Ramos (cell line): ENCODE measurements at regions not wholly inside any gene's neighbourhood (a gene's known extent, or its start where the extent isn't known, plus 50 kb on each side); places are given as distances from the start of the nearest gene placed in this dataset.

ENCODE experiments used
- in situ Hi-C: fragments of 300-500 bp; cut with MboI; formaldehyde crosslinking; loops from one replicate; pipeline ENCODE4 v1.14.3; 2022; ENCODE audit warnings: low sequenced_read_pairs; ENCODE audit not compliant: unreplicated experiment

- in situ Hi-C loops: no loop called here
These were observed 378.7 kb downstream of the LMO4 start for GRCh38 chr1:87707411-87707810.

DNA sequence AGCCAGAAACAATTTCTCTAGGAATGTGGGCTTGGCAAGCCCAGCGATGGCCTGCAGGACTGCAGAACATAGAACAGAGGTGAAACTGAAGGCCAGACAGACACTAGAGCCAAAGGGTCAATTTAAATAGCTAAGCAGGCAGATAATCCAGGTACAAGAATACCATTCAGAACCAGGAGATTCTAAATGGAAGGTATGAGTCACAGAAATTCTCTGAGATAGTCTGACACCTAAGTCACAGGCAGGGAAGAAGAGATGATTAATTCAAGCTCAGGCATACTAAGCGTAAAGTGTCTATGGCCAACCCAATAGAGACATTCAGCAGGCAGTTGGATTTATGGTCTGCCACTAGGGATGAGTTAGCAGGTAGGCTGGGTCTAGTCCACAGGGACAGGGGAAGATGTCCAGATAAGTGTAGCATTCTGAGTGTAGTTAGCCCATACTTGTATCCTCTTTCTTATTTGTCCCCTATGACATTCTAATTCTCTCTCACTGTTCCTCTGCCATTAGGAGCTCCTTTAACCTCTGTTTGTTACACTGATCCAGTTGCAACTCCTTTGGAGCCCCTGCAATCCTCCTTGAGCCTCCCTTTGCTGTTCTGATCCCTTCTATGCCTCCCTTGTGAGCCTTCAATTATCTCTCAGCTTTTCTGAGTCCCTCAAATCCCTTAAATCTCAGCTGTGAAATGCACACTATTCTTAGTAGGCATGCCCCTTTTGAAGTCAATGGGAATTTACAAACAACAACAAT lies 383.8 kb downstream of the LMO4 start:
- in situ Hi-C loops: no loop called here

- in situ Hi-C loops: no loop called here
These were observed 385.6 kb downstream of the LMO4 start for GRCh38 chr1:87714278-87714677.

DNA sequence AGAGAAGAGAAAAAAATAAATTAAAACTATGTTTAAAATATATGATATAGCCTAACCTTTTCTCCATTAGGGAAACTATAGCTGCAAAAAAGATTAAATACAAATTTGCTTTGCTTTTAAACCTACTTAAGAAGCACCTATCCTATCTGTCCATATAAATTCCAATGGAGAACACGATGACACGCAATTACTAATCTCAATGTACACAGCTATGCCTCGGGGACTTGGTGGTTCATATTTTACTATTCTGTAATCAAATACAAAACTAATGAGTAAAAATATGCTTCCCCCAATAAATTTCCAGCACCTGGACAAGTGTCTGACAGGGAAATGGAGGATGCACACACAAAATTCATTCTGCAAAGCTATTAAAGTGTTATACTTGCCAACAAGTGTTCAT lies 386.4 kb downstream of the LMO4 start:
- in situ Hi-C loops: no loop called here

DNA sequence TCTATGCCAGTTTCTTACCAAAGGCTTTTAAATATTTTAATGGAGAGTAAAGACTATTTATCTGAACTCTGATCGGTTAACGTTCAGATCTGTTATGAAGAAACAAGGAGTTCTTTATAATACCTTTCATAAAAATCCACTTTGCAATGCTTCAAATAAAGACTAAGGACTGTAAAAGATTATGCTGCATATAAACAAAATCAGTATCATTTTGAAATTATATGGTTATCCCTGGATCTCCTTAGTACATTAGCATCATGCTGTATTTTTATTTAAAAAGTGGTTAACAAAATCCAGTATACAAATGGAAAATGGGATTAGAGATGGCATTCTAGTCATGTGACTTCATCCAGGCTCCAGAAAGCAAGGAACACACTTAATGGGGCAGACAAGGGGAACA lies 386.8 kb downstream of the LMO4 start:
- in situ Hi-C loops: no loop called here

GRCh38 chr1:87717157-87717670 lies 388.5 kb downstream of the LMO4 start:
- in situ Hi-C loops: no loop called here

- in situ Hi-C loops: no loop called here
These were observed 389.7 kb downstream of the LMO4 start for GRCh38 chr1:87718241-87718950.

DNA sequence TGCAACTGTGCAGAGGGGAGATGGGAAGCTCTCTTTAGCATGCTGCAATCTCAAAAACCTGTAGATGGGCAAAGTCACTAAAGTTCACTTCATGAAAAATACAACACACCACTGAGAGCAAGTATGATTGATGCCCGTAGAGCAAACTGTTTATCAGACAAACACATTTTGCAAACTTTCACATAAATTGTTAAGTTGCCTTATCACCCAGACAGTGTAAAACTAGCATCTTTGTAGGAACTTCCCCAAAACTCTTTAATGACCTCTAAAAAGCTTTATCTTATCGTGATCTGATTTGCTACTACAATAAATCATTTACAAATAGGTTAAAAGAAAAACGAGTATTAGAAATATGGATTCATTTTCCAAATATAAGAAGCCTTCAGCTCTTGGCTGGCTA lies 391.0 kb downstream of the LMO4 start:
- in situ Hi-C loops: no loop called here

DNA sequence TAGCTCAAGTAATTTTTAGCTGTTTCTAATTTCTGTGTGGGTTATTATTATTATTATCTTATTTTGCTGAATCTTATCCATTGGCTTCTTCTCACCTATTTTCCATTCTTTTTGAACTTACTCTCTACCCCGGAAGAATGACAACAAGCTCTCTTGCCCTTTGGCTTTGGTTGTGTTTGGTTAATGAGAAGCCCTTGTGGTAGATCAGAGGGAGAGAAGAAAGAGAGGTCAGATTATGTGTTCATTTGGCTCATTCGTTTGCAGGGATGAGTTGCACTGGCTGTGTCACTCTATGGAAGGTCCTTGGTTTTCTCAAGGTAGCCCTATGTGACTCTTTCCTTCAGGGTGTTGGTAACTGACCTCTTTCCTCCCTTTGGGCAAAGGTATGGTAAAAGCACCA lies 391.9 kb downstream of the LMO4 start:
- in situ Hi-C loops: no loop called here

DNA sequence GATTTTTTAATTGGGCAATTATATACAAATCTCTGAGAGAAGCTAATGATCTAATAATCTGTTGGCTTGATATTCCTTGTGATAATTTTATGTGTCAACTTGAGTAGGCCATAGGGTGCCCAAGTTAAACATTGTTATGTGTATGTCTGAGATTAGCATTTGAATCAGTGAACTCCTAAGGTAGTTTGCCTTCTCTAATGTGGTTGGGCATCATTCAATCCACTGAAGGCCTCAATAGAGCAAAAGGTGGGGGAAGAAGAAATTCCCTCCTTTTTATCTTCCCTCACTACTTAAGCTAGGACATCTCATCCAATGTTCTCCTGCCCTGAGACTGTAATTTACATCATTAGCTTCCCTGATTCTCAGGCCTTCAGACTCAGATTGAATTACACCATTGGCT lies 394.5 kb downstream of the LMO4 start:
- in situ Hi-C loops: no loop called here

DNA sequence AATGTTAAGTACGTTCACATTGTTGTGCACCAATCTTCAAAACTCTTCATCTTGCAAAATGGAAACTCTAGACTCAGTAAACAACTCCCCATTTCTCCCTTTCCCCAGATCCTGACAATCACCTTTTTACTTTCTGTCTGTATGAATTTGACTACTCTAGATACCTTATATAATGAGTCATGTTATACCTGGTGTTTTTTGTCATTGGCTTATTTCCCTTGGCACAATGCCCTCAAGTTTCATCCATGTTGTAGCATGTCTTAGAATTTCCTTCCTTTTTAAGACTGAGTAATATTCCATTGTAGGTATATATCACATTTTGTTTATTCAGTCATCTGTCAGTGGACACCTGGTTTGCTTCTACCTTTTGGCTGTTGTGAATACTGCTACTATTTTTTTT lies 399.5 kb downstream of the LMO4 start:
- in situ Hi-C loops: no loop called here

GRCh38 chr1:87730274-87731216 lies 401.9 kb downstream of the LMO4 start:
- in situ Hi-C loops: no loop called here

GRCh38 chr1:87733386-87733785 lies 404.7 kb downstream of the LMO4 start:
- in situ Hi-C loops: no loop called here

GRCh38 chr1:87735750-87736149 lies 407.1 kb downstream of the LMO4 start:
- in situ Hi-C loops: no loop called here

DNA sequence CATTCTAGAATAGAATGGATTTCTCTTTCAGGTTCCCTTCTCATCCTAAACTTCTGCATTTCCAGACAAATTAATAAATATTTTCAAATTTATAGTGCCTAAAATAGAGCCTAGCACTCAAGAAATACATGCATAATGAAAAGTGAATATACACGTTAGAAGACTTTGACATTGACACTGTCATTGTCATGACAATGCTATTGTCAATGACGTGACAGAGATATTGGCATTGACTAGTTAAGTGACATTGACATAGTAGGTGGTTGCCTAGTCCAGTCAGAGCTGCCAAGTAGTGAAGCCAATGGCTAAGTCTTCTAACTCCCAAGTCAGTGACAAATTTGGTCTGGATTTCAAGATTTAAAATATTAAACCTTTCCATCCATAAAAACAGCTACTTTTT lies 410.5 kb downstream of the LMO4 start:
- in situ Hi-C loops: no loop called here

- in situ Hi-C loops: no loop called here
These were observed 411.0 kb downstream of the LMO4 start for GRCh38 chr1:87739704-87740103.

GRCh38 chr1:87743256-87743655 lies 414.6 kb downstream of the LMO4 start:
- in situ Hi-C loops: no loop called here

DNA sequence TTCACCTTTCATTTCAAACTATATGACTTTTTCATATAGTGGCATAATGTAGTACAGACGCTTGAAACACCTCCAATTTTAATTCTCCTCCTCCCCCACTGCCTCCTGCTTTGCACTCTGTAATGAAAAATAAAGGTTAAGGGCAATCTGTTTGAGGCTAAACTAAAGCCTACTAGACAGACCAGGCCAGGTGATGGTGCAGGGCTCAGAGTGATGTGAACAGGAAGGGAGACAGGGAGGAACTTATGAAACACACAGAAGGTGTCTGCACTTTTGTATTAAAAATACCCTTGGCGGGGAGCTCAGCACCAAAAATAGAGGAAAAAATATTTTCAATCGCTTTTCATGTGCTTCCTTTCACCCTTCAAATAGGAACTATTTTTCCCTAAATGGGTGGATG lies 415.4 kb downstream of the LMO4 start:
- in situ Hi-C loops: no loop called here

GRCh38 chr1:87744763-87745162 lies 416.1 kb downstream of the LMO4 start:
- in situ Hi-C loops: no loop called here

DNA sequence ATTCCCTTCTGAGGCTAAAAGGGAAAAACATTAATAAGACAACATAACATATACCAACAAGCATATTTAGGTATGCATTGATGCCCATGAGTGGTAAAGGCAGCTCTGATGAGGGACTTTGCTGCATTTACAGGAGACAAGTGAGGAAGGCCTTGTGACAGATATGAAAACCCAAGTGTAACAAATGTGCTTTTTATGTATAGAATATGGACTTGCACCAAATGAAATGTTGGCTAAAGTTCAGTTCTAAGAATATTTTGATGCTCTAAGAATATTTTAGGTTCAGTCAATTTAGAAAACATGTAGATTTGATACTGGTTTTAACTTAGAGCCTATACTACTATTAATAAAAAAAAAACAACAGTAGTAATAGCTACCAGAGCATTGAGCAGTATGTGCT lies 424.7 kb downstream of the LMO4 start:
- in situ Hi-C loops: no loop called here

DNA sequence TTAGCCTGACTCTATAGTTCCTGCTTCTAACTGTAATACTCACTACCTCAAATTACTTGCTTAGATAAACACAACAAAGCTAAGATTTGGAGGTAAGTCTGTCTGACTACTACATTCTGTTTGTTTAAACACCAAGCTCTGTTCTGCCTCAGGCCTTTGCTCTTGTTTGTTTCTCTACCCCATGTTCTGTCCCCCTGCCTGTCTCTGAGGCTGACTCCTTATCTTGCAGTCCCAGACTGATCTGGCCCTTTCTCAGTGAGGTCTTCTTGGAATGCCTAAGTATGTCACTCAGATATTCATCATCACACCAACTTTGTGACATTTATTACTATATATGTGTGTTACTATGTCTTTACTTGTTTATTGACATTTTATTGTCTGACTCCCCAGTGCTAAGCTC lies 425.5 kb downstream of the LMO4 start:
- in situ Hi-C loops: no loop called here
